HEK293 (cell line): ENCODE measurements at regions not wholly inside any gene's neighbourhood (a gene's known extent, or its start where the extent isn't known, plus 50 kb on each side); places are given as distances from the start of the nearest gene placed in this dataset.

Experiments
- CTCF ChIA-PET: fragments of 350-600 bp; formaldehyde crosslinking; extraction: SDS; loops from one replicate; lab custom pipeline; 2021; ENCODE audit warnings: antibody characterized with exemption; lab: Yijun Ruan, JAX
- POLR2A ChIA-PET: fragments of 300-600 bp; formaldehyde crosslinking; extraction: SDS; loops from one replicate; lab custom pipeline; 2020; ENCODE audit warnings: antibody characterized with exemption, inconsistent platforms; lab: Yijun Ruan, JAX
- H3K27ac ChIP-seq: fragments of 200-500 bp; sonication (Bioruptor generic); 2 replicates; pipeline ENCODE4 v1.5.1; 2014; ENCODE audit warnings: low read depth, low read length, control low read depth, inconsistent platforms; ENCODE audit errors: extremely low read depth
- H3K36me3 ChIP-seq, 2 experiments: fragments of 200-500 bp in 1 of 2; sonication (Bioruptor generic) in 1 of 2; 1 replicate in 1 of 2; 2 replicates in 1 of 2; pipeline ENCODE4 v1.5.1; 2014 to 2017; ENCODE audit warnings: inconsistent platforms in 2 of 2, low read length in 2 of 2; ENCODE audit not compliant: control insufficient read depth in 2 of 2, insufficient read depth in 1 of 2
- H3K4me1 ChIP-seq: fragments of 200-500 bp; sonication (Bioruptor generic); 2 replicates; pipeline ENCODE4 v1.5.1; 2014; ENCODE audit warnings: mild to moderate bottlenecking, low read length, inconsistent platforms; ENCODE audit not compliant: control insufficient read depth, insufficient read depth
- H3K4me3 ChIP-seq: 2 replicates; pipeline ENCODE4 v1.5.1; 2011; ENCODE audit warnings: low read depth, mild to moderate bottlenecking, control low read depth, low read length, moderate library complexity
- H3K9me3 ChIP-seq: fragments of 200-500 bp; sonication (Bioruptor generic); 2 replicates; pipeline ENCODE4 v1.5.1; 2014; ENCODE audit warnings: low read depth, low read length, inconsistent platforms; ENCODE audit not compliant: control insufficient read depth, insufficient read depth
- MEIS1 ChIP-seq: sonication (generic); formaldehyde crosslinking; IDR thresholded peaks from 2 replicates; pipeline ENCODE4 v1.8.1; 2022; ENCODE audit warnings: missing genetic modification reagents, mild to moderate bottlenecking, borderline replicate concordance
- SALL2 ChIP-seq: fragments of 450-650 bp; formaldehyde crosslinking; IDR thresholded peaks from 2 replicates; pipeline ENCODE4 v1.5.0; 2017; ENCODE audit warnings: missing biosample characterization, mild to moderate bottlenecking, missing genetic modification characterization, borderline replicate concordance
- ZFHX2 ChIP-seq: fragments of 450-650 bp; formaldehyde crosslinking; conservative IDR thresholded peaks from 2 replicates; pipeline ENCODE4 v1.5.1; 2016; ENCODE audit warnings: missing biosample characterization, missing genetic modification characterization
- ZNF112 ChIP-seq: fragments of 450-650 bp; formaldehyde crosslinking; IDR thresholded peaks from 2 replicates; pipeline ENCODE4 v1.5.0; 2017; ENCODE audit warnings: missing biosample characterization, missing genetic modification characterization
- ZNF146 ChIP-seq: fragments of 450-650 bp; formaldehyde crosslinking; IDR thresholded peaks from 2 replicates; pipeline ENCODE4 v1.5.1; 2016; ENCODE audit warnings: missing biosample characterization, missing genetic modification characterization
- ZNF248 ChIP-seq: fragments of 450-650 bp; formaldehyde crosslinking; IDR thresholded peaks from 2 replicates; pipeline ENCODE4 v1.5.1; 2017; ENCODE audit warnings: missing biosample characterization, missing genetic modification characterization
- ZNF37A ChIP-seq: fragments of 450-650 bp; IDR thresholded peaks from 2 replicates; pipeline ENCODE4 v1.5.1; 2018; ENCODE audit warnings: missing biosample characterization, missing genetic modification characterization
- ZNF426 ChIP-seq: fragments of 450-650 bp; formaldehyde crosslinking; IDR thresholded peaks from 2 replicates; pipeline ENCODE4 v1.5.1; 2017; ENCODE audit warnings: missing biosample characterization, missing genetic modification characterization, mild to moderate bottlenecking, inconsistent platforms, moderate library complexity
- ZNF558 ChIP-seq: fragments of 450-650 bp; formaldehyde crosslinking; IDR thresholded peaks from 2 replicates; pipeline ENCODE4 v1.5.1; 2016; ENCODE audit warnings: missing biosample characterization, missing genetic modification characterization
- ZNF600 ChIP-seq: fragments of 450-650 bp; formaldehyde crosslinking; IDR thresholded peaks from 2 replicates; pipeline ENCODE4 v1.5.1; 2016; ENCODE audit warnings: missing biosample characterization, missing genetic modification characterization
- ZNF658 ChIP-seq: fragments of 450-650 bp; formaldehyde crosslinking; IDR thresholded peaks from 2 replicates; pipeline ENCODE4; 2016; ENCODE audit warnings: missing biosample characterization, missing genetic modification characterization
- ZNF76 ChIP-seq: fragments of 450-650 bp; formaldehyde crosslinking; IDR thresholded peaks from 2 replicates; pipeline ENCODE4; 2016; ENCODE audit warnings: low read depth, missing biosample characterization, missing genetic modification characterization, borderline replicate concordance
- TF ChIP-seq, protein P1 (sequence below): fragments of 450-650 bp; formaldehyde crosslinking; IDR thresholded peaks from 2 replicates; pipeline ENCODE4 v1.5.1; 2016; ENCODE audit warnings: missing biosample characterization, missing genetic modification characterization
- TF ChIP-seq, protein P2 (sequence below): fragments of 450-650 bp; formaldehyde crosslinking; optimal IDR thresholded peaks from 2 replicates; pipeline ENCODE3; 2016; ENCODE audit warnings: missing biosample characterization, mild to moderate bottlenecking, missing genetic modification characterization
- TF ChIP-seq, protein P3 (sequence below): fragments of 450-650 bp; formaldehyde crosslinking; IDR thresholded peaks from 2 replicates; pipeline ENCODE4 v1.5.1; 2016; ENCODE audit warnings: missing biosample characterization, missing genetic modification characterization, borderline replicate concordance
- TF ChIP-seq, protein P4 (sequence below): fragments of 450-650 bp; formaldehyde crosslinking; IDR thresholded peaks from 2 replicates; pipeline ENCODE4 v1.5.1; 2016; ENCODE audit warnings: missing biosample characterization, missing genetic modification characterization
- TF ChIP-seq, protein P5 (sequence below): fragments of 450-650 bp; formaldehyde crosslinking; conservative IDR thresholded peaks from 2 replicates; pipeline ENCODE4 v1.5.1; 2016; ENCODE audit warnings: low read depth, missing biosample characterization, missing genetic modification characterization

DNA sequence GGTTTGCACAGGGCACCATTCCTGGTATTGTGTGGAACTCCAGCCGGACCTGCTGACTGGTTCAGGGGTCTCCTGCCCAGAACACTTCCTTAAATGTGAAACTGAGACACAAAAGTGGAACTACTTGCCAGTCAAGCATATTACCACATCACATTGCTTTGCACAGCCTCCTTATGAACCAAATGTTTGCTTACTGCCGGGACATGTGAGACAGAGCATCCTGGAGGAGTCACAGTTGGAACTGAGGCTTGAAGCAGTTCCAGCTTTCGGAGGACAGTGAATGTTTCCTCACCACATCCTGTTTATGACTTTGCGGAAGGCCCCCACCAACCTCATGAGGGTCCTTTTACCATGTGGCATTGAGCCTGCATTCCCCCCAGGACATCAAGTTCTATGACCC lies 105.8 kb upstream of the ARHGAP42 start:
- ChIA-PET CTCF (interaction anchor here (1.0 kb wide), 1 partner anchor 100 kb away, joined by 3 read pairs; no protein-coding TSS in a partner anchor), POLR2A (no interaction called here)
- Histone ChIP-seq H3K9me3 (no peaks in the 10 kb centered on the region), H3K4me1 (no peaks in the 10 kb centered on the region), H3K27ac (no peak overlapping the region), H3K4me3 (no peak overlapping the region), H3K36me3 (no peaks in the 10 kb centered on the region)
- TF ChIP-seq ZNF658 (tag by site-specific recombination) (no peak), ZNF112 (tag by site-specific recombination) (no peak), SALL2 (tag by site-specific recombination) (no peak), ZNF558 (tag by site-specific recombination) (no peak), ZNF76 (tag by site-specific recombination) (no peak), ZNF600 (no peak), ZNF146 (no peak), ZNF248 (no peak)
- TF ChIP-seq, protein P1, sequence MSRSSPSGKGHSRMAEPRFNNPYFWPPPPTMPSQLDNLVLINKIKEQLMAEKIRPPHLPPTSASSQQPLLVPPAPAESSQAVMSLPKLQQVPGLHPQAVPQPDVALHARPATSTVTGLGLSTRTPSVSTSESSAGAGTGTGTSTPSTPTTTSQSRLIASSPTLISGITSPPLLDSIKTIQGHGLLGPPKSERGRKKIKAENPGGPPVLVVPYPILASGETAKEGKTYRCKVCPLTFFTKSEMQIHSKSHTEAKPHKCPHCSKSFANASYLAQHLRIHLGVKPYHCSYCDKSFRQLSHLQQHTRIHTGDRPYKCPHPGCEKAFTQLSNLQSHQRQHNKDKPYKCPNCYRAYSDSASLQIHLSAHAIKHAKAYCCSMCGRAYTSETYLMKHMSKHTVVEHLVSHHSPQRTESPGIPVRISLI (tag by site-specific recombination): no peak
- TF ChIP-seq, protein P2, sequence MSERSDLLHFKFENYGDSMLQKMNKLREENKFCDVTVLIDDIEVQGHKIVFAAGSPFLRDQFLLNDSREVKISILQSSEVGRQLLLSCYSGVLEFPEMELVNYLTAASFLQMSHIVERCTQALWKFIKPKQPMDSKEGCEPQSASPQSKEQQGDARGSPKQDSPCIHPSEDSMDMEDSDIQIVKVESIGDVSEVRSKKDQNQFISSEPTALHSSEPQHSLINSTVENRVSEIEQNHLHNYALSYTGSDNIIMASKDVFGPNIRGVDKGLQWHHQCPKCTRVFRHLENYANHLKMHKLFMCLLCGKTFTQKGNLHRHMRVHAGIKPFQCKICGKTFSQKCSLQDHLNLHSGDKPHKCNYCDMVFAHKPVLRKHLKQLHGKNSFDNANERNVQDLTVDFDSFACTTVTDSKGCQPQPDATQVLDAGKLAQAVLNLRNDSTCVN (tag by site-specific recombination): no peak
- TF ChIP-seq, protein P3, sequence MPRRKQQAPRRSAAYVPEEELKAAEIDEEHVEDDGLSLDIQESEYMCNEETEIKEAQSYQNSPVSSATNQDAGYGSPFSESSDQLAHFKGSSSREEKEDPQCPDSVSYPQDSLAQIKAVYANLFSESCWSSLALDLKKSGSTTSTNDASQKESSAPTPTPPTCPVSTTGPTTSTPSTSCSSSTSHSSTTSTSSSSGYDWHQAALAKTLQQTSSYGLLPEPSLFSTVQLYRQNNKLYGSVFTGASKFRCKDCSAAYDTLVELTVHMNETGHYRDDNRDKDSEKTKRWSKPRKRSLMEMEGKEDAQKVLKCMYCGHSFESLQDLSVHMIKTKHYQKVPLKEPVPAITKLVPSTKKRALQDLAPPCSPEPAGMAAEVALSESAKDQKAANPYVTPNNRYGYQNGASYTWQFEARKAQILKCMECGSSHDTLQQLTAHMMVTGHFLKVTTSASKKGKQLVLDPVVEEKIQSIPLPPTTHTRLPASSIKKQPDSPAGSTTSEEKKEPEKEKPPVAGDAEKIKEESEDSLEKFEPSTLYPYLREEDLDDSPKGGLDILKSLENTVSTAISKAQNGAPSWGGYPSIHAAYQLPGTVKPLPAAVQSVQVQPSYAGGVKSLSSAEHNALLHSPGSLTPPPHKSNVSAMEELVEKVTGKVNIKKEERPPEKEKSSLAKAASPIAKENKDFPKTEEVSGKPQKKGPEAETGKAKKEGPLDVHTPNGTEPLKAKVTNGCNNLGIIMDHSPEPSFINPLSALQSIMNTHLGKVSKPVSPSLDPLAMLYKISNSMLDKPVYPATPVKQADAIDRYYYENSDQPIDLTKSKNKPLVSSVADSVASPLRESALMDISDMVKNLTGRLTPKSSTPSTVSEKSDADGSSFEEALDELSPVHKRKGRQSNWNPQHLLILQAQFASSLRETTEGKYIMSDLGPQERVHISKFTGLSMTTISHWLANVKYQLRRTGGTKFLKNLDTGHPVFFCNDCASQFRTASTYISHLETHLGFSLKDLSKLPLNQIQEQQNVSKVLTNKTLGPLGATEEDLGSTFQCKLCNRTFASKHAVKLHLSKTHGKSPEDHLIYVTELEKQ (tag by site-specific recombination): no peak
- TF ChIP-seq, protein P4, sequence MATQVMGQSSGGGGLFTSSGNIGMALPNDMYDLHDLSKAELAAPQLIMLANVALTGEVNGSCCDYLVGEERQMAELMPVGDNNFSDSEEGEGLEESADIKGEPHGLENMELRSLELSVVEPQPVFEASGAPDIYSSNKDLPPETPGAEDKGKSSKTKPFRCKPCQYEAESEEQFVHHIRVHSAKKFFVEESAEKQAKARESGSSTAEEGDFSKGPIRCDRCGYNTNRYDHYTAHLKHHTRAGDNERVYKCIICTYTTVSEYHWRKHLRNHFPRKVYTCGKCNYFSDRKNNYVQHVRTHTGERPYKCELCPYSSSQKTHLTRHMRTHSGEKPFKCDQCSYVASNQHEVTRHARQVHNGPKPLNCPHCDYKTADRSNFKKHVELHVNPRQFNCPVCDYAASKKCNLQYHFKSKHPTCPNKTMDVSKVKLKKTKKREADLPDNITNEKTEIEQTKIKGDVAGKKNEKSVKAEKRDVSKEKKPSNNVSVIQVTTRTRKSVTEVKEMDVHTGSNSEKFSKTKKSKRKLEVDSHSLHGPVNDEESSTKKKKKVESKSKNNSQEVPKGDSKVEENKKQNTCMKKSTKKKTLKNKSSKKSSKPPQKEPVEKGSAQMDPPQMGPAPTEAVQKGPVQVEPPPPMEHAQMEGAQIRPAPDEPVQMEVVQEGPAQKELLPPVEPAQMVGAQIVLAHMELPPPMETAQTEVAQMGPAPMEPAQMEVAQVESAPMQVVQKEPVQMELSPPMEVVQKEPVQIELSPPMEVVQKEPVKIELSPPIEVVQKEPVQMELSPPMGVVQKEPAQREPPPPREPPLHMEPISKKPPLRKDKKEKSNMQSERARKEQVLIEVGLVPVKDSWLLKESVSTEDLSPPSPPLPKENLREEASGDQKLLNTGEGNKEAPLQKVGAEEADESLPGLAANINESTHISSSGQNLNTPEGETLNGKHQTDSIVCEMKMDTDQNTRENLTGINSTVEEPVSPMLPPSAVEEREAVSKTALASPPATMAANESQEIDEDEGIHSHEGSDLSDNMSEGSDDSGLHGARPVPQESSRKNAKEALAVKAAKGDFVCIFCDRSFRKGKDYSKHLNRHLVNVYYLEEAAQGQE: no peak

DNA sequence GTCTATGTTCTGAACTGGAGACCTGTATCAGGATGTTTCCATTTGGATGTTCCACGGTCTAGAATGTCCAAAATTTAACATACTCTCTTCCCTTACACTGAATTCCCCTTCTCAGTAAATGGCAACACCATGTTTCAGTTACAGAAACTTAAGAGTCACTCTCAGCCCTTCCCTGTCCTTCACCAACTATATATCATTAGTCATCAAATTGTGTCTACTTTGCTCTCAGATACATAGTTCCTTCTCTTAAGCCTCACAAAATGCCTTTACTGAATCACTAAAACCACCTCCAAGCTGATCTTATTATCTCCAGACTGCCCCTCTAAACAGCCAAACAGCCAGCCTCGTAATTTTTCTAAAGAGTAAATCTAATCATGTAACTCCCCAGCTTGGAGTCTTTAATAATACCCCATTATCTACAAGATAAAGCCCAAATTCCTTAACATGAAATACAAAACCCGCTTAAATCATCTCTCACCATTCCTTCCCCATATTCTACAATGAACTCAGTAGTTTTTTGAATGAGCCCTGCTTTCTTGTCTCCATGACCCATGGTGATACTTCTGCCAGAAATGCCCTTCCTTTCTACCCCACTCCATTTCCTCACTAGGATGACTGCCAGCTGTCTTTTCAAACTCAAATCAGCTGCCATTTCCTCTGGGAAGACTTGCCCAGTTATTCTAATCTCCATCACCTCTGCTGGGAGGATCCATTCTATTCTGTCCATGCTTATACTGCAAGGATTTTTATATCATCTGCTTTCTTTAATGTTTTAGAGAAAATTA lies 102.7 kb upstream of the ARHGAP42 start:
- ChIA-PET CTCF (interaction anchor here (0.6 kb wide), 1 partner anchor 54 kb away, joined by 3 read pairs; no protein-coding TSS in a partner anchor), POLR2A (no interaction called here)
- Histone ChIP-seq H3K4me3 (no peak overlapping the region), H3K36me3 (no peaks in the 10 kb centered on the region), H3K4me1 (no peaks in the 10 kb centered on the region), H3K27ac (no peak overlapping the region), H3K9me3 (no peaks in the 10 kb centered on the region)
- TF ChIP-seq ZNF426 (tag by site-specific recombination) (no peak), ZNF37A (tag by site-specific recombination) (no peak), ZFHX2 (tag by site-specific recombination) (no peak), MEIS1 (CRISPR knock-in tag) (no peak)
- TF ChIP-seq, protein P5, sequence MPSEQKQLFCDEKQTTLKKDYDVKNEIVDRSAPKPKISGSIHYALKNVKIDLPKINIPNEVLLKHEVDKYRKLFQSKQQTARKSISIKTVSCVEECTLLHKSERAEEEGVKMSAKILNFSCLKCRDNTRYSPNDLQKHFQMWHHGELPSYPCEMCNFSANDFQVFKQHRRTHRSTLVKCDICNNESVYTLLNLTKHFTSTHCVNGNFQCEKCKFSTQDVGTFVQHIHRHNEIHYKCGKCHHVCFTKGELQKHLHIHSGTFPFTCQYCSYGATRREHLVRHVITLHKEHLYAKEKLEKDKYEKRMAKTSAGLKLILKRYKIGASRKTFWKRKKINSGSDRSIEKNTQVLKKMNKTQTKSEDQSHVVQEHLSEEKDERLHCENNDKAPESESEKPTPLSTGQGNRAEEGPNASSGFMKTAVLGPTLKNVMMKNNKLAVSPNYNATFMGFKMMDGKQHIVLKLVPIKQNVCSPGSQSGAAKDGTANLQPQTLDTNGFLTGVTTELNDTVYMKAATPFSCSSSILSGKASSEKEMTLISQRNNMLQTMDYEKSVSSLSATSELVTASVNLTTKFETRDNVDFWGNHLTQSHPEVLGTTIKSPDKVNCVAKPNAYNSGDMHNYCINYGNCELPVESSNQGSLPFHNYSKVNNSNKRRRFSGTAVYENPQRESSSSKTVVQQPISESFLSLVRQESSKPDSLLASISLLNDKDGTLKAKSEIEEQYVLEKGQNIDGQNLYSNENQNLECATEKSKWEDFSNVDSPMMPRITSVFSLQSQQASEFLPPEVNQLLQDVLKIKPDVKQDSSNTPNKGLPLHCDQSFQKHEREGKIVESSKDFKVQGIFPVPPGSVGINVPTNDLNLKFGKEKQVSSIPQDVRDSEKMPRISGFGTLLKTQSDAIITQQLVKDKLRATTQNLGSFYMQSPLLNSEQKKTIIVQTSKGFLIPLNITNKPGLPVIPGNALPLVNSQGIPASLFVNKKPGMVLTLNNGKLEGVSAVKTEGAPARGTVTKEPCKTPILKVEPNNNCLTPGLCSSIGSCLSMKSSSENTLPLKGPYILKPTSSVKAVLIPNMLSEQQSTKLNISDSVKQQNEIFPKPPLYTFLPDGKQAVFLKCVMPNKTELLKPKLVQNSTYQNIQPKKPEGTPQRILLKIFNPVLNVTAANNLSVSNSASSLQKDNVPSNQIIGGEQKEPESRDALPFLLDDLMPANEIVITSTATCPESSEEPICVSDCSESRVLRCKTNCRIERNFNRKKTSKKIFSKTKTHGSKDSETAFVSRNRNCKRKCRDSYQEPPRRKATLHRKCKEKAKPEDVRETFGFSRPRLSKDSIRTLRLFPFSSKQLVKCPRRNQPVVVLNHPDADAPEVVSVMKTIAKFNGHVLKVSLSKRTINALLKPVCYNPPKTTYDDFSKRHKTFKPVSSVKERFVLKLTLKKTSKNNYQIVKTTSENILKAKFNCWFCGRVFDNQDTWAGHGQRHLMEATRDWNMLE: no peak
